IMR-90 (cell line): ENCODE measurements at regions not wholly inside any gene's neighbourhood (a gene's known extent, or its start where the extent isn't known, plus 50 kb on each side); places are given as distances from the start of the nearest gene placed in this dataset.

Experiments used
- ATAC-seq: fragments of 200-7000 bp; cut with Tn5 transposase; 2 replicates; pipeline ENCODE4 v1.9.1; 2020; ENCODE audit warnings: low read depth, mild to moderate bottlenecking, moderate library complexity
- BruUV-seq: library from RNA; stranded (reverse); fragments of 400-500 nt; replicated peaks from 2 replicates; lab custom pipeline; 2021; lab: Mats Ljungman, UMichigan
- CTCF ChIA-PET: fragments of 300-600 bp; formaldehyde crosslinking; extraction: SDS; loops from one replicate; lab custom pipeline; 2021; ENCODE audit warnings: antibody characterized with exemption; lab: Yijun Ruan, JAX
- POLR2A ChIA-PET: fragments of 300-600 bp; sonication (Branson Sonifier 250); formaldehyde crosslinking; loops from one replicate; lab custom pipeline; 2022; ENCODE audit warnings: antibody characterized with exemption; ENCODE audit not compliant: unreplicated experiment; lab: Charles Lee
- DNase-seq: peaks from one replicate; pipeline ENCODE4 v3.0.0; 2013
- H2AFZ ChIP-seq: replicated peaks from 2 replicates; pipeline ENCODE3; 2013; ENCODE audit warnings: low read length, mild to moderate bottlenecking; ENCODE audit not compliant: poor library complexity
- H2AK5ac ChIP-seq: 2 replicates; pipeline ENCODE4 v1.6.1; 2013; ENCODE audit warnings: low read depth, low read length, inconsistent platforms
- H2AK9ac ChIP-seq: replicated peaks from 2 replicates; pipeline ENCODE3; 2013; ENCODE audit warnings: mild to moderate bottlenecking, low read depth, low read length, moderate library complexity; ENCODE audit not compliant: poor library complexity
- H2BK120ac ChIP-seq: 2 replicates; pipeline ENCODE4 v1.6.1; 2013; ENCODE audit warnings: low read depth, low read length, inconsistent platforms
- H2BK15ac ChIP-seq: 3 replicates; pipeline ENCODE4 v1.6.1; 2013; ENCODE audit warnings: low read depth, low read length, inconsistent platforms
- H2BK20ac ChIP-seq: 2 replicates; pipeline ENCODE4 v1.6.1; 2013; ENCODE audit warnings: low read depth, mild to moderate bottlenecking, inconsistent platforms, low read length, moderate library complexity
- H2BK5ac ChIP-seq: 2 replicates; pipeline ENCODE4 v1.6.1; 2013; ENCODE audit warnings: mild to moderate bottlenecking, low read depth, low read length, inconsistent platforms; ENCODE audit not compliant: poor library complexity, severe bottlenecking
- H3K14ac ChIP-seq: replicated peaks from 2 replicates; pipeline ENCODE4 v1.6.1; 2013; ENCODE audit warnings: low read depth, low read length, inconsistent platforms
- H3K18ac ChIP-seq: 2 replicates; pipeline ENCODE4 v1.6.1; 2013; ENCODE audit warnings: low read depth, low read length, control low read depth
- H3K23ac ChIP-seq: 2 replicates; pipeline ENCODE4 v1.6.1; 2013; ENCODE audit warnings: low read depth, low read length, inconsistent platforms
- H3K27ac ChIP-seq: 2 replicates; pipeline ENCODE4 v1.5.1; 2013; ENCODE audit warnings: mild to moderate bottlenecking, control low read depth, low read length; ENCODE audit not compliant: insufficient read depth
- H3K27me3 ChIP-seq: 2 replicates; pipeline ENCODE4 v1.6.1; 2013; ENCODE audit warnings: low read length; ENCODE audit not compliant: control insufficient read depth, insufficient read depth
- H3K36me3 ChIP-seq: 2 replicates; pipeline ENCODE4 v1.6.1; 2013; ENCODE audit warnings: low read length, mixed read lengths; ENCODE audit not compliant: control insufficient read depth, insufficient read depth
- H3K4ac ChIP-seq: 2 replicates; pipeline ENCODE4 v1.6.1; 2013; ENCODE audit warnings: low read depth, low read length, inconsistent platforms
- H3K4me1 ChIP-seq: 2 replicates; pipeline ENCODE4 v1.6.1; 2013; ENCODE audit warnings: low read length, mixed read lengths; ENCODE audit not compliant: control insufficient read depth, insufficient read depth
- H3K4me2 ChIP-seq: 2 replicates; pipeline ENCODE4 v1.6.1; 2013; ENCODE audit warnings: low read depth, mild to moderate bottlenecking, control low read depth, low read length, moderate library complexity
- H3K4me3 ChIP-seq: 2 replicates; pipeline ENCODE4 v1.5.1; 2013; ENCODE audit warnings: low read depth, mild to moderate bottlenecking, control low read depth, low read length, moderate library complexity; ENCODE audit not compliant: insufficient read depth
- H3K56ac ChIP-seq: 2 replicates; pipeline ENCODE4 v1.6.1; 2013; ENCODE audit warnings: low read length, inconsistent platforms; ENCODE audit not compliant: insufficient read depth; ENCODE audit errors: extremely low read depth
- H3K79me1 ChIP-seq, 2 experiments: 2 replicates each; pipeline ENCODE4 v1.6.1; 2013; ENCODE audit warnings: low read length in 2 of 2, inconsistent platforms in 1 of 2, low read depth in 1 of 2
- H3K9ac ChIP-seq: 2 replicates; pipeline ENCODE4 v1.6.1; 2013; ENCODE audit warnings: low read depth, low read length, control low read depth
- H3K9me1 ChIP-seq: 2 replicates; pipeline ENCODE4 v1.6.1; 2013; ENCODE audit warnings: low read length, inconsistent platforms; ENCODE audit not compliant: insufficient read depth
- H3K9me3 ChIP-seq: 2 replicates; pipeline ENCODE4 v1.6.1; 2013; ENCODE audit warnings: low read length; ENCODE audit not compliant: control insufficient read depth, insufficient read depth
- H4K20me1 ChIP-seq: 2 replicates; pipeline ENCODE4 v1.6.1; 2013; ENCODE audit warnings: low read length, inconsistent platforms; ENCODE audit not compliant: insufficient read depth
- H4K5ac ChIP-seq: 2 replicates; pipeline ENCODE4 v1.6.1; 2013; ENCODE audit warnings: mild to moderate bottlenecking, low read depth, low read length, control low read depth
- H4K8ac ChIP-seq, 2 experiments: 2 replicates each; pipeline ENCODE4 v1.6.1; 2013; ENCODE audit warnings: low read depth in 2 of 2, low read length in 2 of 2, control low read depth in 1 of 2, inconsistent platforms in 1 of 2
- H4K91ac ChIP-seq: 2 replicates; pipeline ENCODE4 v1.6.1; 2013; ENCODE audit warnings: low read depth, low read length, inconsistent platforms; ENCODE audit not compliant: insufficient read depth
- BHLHE40 ChIP-seq: fragments of 150-350 bp; IDR thresholded peaks from 2 replicates; pipeline ENCODE4 v1.6.1; 2016; ENCODE audit warnings: mild to moderate bottlenecking, low read depth, low read length
- CEBPB ChIP-seq: IDR thresholded peaks from 2 replicates; pipeline ENCODE4 v1.6.1; 2012; ENCODE audit warnings: low read depth, low read length, improper control_type of control experiment
- ELK1 ChIP-seq: fragments of 150-350 bp; IDR thresholded peaks from 2 replicates; pipeline ENCODE4 v1.6.1; 2016; ENCODE audit warnings: low read depth, mild to moderate bottlenecking, low read length, moderate library complexity, borderline replicate concordance
- FOS ChIP-seq: fragments of 150-350 bp; IDR thresholded peaks from 2 replicates; pipeline ENCODE4 v1.6.1; 2016; ENCODE audit warnings: low read depth, low read length
- MAFK ChIP-seq: IDR thresholded peaks from 2 replicates; pipeline ENCODE4 v1.6.1; 2012; ENCODE audit warnings: low read depth, low read length, improper control_type of control experiment
- MXI1 ChIP-seq: IDR thresholded peaks from 2 replicates; pipeline ENCODE4 v1.6.1; 2012; ENCODE audit warnings: low read depth, mild to moderate bottlenecking, low read length, moderate library complexity, borderline replicate concordance
- NFE2L2 ChIP-seq: fragments of 150-350 bp; IDR thresholded peaks from 2 replicates; pipeline ENCODE4 v1.6.1; 2016; ENCODE audit warnings: low read depth, mild to moderate bottlenecking, low read length
- WGBS, 2 experiments: methylation state at CpG; one replicate each; pipeline versions ENCODE4 v1.1.5 to v1.1.7; 2013; ENCODE audit warnings: missing lambda C conversion rate in 2 of 2; ENCODE audit not compliant: insufficient read length in 1 of 2; ENCODE audit errors: extremely low coverage in 2 of 2; 5-methylcytosine and 5-hydroxymethylcytosine counted together
- dilution Hi-C: fragments of 300-500 bp; cut with HindIII; formaldehyde crosslinking; loops from one replicate; pipeline ENCODE4 v1.14.3; 2018; ENCODE audit warnings: low sequenced_read_pairs; ENCODE audit not compliant: unreplicated experiment
- in situ Hi-C: fragments of 300-500 bp; cut with MboI; formaldehyde crosslinking; loops from 3 replicates; pipeline ENCODE4 v1.14.3; 2019; ENCODE audit warnings: low sequenced_read_pairs, inconsistent platforms, mixed read lengths
- intact Hi-C: fragments of 100-400 bp; cut with micrococcal nuclease; formaldehyde crosslinking; loops from 2 replicates; pipeline ENCODE4 v1.10.0; 2022

DNA sequence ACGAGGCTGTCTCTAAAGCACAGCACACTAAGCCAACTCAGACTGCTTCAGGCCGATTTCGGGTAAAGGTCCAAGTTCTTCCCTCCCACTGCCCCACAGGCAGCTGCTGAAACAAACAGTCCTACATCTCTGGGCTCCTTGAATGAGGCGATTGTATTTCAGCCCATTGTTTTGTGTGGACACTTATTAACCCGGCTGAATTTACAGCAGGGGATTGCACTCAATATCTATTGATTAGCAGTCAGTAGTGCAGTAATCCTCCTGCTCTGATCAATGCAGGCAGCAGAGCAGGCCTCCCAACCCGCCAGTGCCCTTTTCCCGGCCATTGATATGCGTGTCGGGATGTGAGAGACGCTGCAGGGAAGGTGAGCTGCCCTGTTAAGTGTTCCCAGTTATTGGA is 330.1 kb downstream of the CMPK2 start:
- H2AK5ac ChIP-seq = no peak overlapping the region
- ChIA-PET POLR2A (no interaction called here), CTCF (no interaction called here)
- no peak overlapping the region for H4K5ac ChIP-seq
- no peak overlapping the region for H3K4me2 ChIP-seq
- H4K8ac ChIP-seq = no peak overlapping the region
- H3K23ac ChIP-seq = no peak overlapping the region
- H4K20me1 ChIP-seq = no peaks in the 10 kb centered on the region
- in situ Hi-C loops (no loop called here), intact Hi-C loops (no loop called here), dilution Hi-C loops (no loop called here)
- no peaks in the 10 kb centered on the region for H3K4me1 ChIP-seq
- H3K18ac ChIP-seq = no peak overlapping the region
- no peak overlapping the region for H3K4me3 ChIP-seq
- H3K36me3 ChIP-seq = no peaks in the 10 kb centered on the region
- no peak overlapping the region for H2BK15ac ChIP-seq
- H2BK5ac ChIP-seq = no peak overlapping the region
- no peak overlapping the region for H3K56ac ChIP-seq
- no peak overlapping the region for H4K91ac ChIP-seq
- no peak overlapping the region for H3K14ac ChIP-seq
- H2BK120ac ChIP-seq = no peak overlapping the region
- H3K79me1 ChIP-seq = no peaks in the 10 kb centered on the region
- ATAC-seq = no peak
- H3K9me1 ChIP-seq = no peaks in the 10 kb centered on the region
- TF ChIP-seq ELK1 = no peak
- TF ChIP-seq MAFK = no peak
- no peak for TF ChIP-seq CEBPB
- no peak for TF ChIP-seq MXI1
- TF ChIP-seq FOS = no peak
- TF ChIP-seq NFE2L2 = no peak
- no peak for TF ChIP-seq BHLHE40
- no peak overlapping the region for H3K27ac ChIP-seq
- H2AK9ac ChIP-seq = no peak overlapping the region
- no peak for DNase-seq
- no peak overlapping the region for H3K9ac ChIP-seq
- H2BK20ac ChIP-seq = no peak overlapping the region
- no peaks in the 10 kb centered on the region for H3K9me3 ChIP-seq
- no peak overlapping the region for H3K4ac ChIP-seq
- no peaks in the 10 kb centered on the region for H3K27me3 ChIP-seq
- no peak overlapping the region for H2AFZ ChIP-seq
- no TSS peak for BruUV-seq
- WGBS, 2 experiments = 67% methylated on average over 3 of the region's 10 CpGs; no CpG with 5 or more reads in 1 of the 2 experiments
